ENCODE measurements at regions not wholly inside any gene's neighbourhood (a gene's known extent, or its start where the extent isn't known, plus 50 kb on each side); places are given as distances from the start of the nearest gene placed in this dataset.

GRCh38 chr7:102047-102711, 90.2 kb upstream of the FAM20C start:
- no peak for TF ChIP-seq CTCF (IDR thresholded peaks at IDR 0.05)
- no peak for TF ChIP-seq EP300 (IDR thresholded peaks at IDR 0.05)
- no peak for TF ChIP-seq POLR2A (IDR thresholded peaks at IDR 0.05)
